ENCODE measurements at regions not wholly inside any gene's neighbourhood (a gene's known extent, or its start where the extent isn't known, plus 50 kb on each side); places are given as distances from the start of the nearest gene placed in this dataset.

DNA sequence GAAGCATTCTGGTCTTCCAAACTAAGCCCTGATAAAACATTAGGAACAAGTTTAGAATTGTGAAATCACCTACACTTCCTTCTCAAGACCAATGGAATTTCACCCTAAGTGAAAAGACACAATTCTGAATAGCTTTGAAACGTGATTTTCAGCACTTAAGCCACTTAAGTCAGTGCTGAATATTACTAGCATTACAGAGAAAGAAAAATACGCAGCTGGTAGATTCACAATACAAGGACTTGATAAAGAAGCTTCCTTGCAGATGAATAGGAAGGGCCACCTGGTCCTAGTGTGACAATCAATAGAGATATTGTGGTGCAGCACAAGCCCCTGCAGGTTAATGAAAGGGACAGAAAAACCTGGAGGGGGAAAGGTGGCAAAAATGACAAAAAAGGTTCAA is 353.1 kb upstream of the ALCAM start:
- H3K27ac ChIP-seq, result no peak overlapping the region
- TF ChIP-seq, protein P1, sequence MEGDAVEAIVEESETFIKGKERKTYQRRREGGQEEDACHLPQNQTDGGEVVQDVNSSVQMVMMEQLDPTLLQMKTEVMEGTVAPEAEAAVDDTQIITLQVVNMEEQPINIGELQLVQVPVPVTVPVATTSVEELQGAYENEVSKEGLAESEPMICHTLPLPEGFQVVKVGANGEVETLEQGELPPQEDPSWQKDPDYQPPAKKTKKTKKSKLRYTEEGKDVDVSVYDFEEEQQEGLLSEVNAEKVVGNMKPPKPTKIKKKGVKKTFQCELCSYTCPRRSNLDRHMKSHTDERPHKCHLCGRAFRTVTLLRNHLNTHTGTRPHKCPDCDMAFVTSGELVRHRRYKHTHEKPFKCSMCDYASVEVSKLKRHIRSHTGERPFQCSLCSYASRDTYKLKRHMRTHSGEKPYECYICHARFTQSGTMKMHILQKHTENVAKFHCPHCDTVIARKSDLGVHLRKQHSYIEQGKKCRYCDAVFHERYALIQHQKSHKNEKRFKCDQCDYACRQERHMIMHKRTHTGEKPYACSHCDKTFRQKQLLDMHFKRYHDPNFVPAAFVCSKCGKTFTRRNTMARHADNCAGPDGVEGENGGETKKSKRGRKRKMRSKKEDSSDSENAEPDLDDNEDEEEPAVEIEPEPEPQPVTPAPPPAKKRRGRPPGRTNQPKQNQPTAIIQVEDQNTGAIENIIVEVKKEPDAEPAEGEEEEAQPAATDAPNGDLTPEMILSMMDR (IDR thresholded peaks at IDR 0.05; ENCODE audit: low read depth, low read length), result no peak
- no peaks in the 10 kb centered on the region for H3K9me3 ChIP-seq (ENCODE audit: severe bottlenecking)
- no peak for DNase-seq
- H3K4me3 ChIP-seq (ENCODE audit: low read depth, low read length), result no peak overlapping the region
- H3K27me3 ChIP-seq (ENCODE audit: insufficient read depth, low read depth, severe bottlenecking), result no peaks in the 10 kb centered on the region
- H3K36me3 ChIP-seq, result no peaks in the 10 kb centered on the region

DNA sequence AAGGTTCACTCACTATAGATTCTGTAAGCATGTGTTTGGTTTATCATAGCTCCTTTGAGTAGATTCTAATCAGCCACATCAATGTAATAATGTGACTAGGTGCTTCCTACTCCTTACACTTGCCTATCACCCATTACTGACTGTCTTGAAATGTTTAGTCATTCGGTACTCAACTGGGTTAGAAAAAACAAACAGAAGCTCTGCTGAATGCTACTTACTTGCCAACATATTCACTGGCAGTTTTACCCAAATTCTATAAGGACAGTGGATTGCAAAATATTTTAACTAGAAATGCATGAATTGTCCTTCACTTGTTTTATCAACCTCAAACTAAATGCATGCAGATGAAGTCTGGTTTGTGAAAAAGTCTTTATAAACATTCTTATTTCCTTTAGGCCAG is 352.1 kb upstream of the ALCAM start:
- Histone ChIP-seq H3K36me3 (no peaks in the 10 kb centered on the region), H3K4me3 (ENCODE audit: low read depth, low read length) (no peak overlapping the region), H3K27ac (no peak overlapping the region), H3K9me3 (ENCODE audit: severe bottlenecking) (no peaks in the 10 kb centered on the region), H3K27me3 (ENCODE audit: insufficient read depth, low read depth, severe bottlenecking) (no peaks in the 10 kb centered on the region)
- no peak for DNase-seq
- TF ChIP-seq, protein P1 (IDR thresholded peaks at IDR 0.05; ENCODE audit: low read depth, low read length), result no peak

DNA sequence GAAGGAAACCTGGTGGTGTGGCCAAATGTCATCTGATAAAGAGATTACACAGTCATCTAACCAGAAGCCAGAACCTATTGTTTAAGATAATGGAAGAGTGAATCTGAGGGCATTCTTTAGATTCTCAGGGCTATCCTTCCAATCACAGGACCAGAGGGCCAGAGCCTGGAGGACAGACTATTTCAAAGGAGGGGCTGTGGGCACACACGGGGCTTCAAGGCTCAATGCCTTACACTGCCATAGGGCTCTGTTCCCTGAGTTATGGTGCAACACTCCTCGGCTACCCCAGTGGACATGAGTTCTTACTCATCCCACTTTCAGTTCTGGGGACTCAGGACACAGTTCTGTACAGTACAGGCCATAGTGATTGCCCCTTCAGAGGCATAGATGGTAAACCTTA is 343.9 kb upstream of the ALCAM start:
- no peaks in the 10 kb centered on the region for H3K27me3 ChIP-seq (ENCODE audit: insufficient read depth, low read depth, severe bottlenecking)
- TF ChIP-seq, protein P1 (IDR thresholded peaks at IDR 0.05; ENCODE audit: low read depth, low read length), result no peak
- no peaks in the 10 kb centered on the region for H3K9me3 ChIP-seq (ENCODE audit: severe bottlenecking)
- no peaks in the 10 kb centered on the region for H3K36me3 ChIP-seq
- H3K27ac ChIP-seq, result no peak overlapping the region
- H3K4me3 ChIP-seq (ENCODE audit: low read depth, low read length), result no peak overlapping the region
- no peak for DNase-seq

DNA sequence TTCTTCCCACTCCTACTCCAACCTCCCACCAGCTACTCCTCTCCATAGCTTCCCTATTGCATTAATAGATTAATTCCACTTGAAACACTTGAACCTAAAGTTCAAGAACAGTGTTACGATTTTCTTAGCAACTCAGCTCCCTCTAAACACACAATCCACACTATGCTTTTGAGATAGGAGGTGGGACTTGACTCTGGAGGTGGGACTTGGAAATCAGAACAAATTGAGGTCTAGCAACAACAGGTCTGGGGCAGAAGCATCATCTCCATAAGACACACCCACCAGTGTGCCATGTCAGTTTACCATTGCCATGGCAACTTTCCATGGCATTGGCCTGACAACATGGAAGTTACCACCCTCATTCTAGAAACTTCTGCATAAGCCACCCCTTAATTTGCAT is 336.5 kb upstream of the ALCAM start:
- TF ChIP-seq, protein P1 (IDR thresholded peaks at IDR 0.05; ENCODE audit: low read depth, low read length), result no peak
- H3K4me3 ChIP-seq (ENCODE audit: low read depth, low read length), result no peak overlapping the region
- H3K27ac ChIP-seq, result no peak overlapping the region
- H3K9me3 ChIP-seq (ENCODE audit: severe bottlenecking), result no peaks in the 10 kb centered on the region
- H3K27me3 ChIP-seq (ENCODE audit: insufficient read depth, low read depth, severe bottlenecking), result no peaks in the 10 kb centered on the region
- H3K36me3 ChIP-seq, result no peaks in the 10 kb centered on the region
- no peak for DNase-seq

DNA sequence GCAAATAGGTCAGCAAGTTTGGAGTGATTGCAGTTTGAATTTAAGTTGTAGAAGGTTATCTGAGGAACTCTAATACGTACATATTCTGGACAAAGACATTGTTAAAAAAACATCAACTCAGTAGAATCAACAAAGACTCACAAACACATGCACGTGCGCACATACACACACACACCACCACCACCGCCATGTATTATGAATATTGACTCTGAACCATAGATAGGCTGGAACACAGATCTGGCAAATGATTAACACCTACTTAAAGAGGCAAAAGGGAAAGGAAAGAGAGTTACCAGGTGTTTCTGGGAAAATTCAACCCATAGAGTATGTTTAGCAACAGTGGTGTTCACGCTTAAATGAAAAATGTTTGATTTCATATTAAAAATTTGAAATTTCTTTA is 334.2 kb upstream of the ALCAM start:
- no peak for DNase-seq
- TF ChIP-seq, protein P1 (IDR thresholded peaks at IDR 0.05; ENCODE audit: low read depth, low read length), result no peak

DNA sequence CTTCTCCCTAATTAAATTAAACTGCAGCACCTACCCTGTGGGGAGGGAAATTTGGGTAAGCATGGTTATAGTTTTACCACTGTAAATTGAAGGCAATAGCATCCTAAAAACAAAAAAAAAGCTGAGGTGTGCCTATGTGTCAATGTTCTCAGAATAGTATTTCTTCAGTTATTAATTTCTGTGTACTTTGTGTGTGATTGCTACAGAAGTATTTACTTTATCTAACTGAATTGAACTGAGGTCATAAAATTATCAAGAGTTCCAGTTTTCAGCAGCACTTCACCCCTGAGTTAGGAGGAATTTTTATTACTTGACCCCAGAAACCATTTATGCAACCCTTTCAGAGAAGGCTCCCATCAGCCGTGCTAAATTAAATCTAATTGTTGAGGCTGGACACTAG is 333.6 kb upstream of the ALCAM start:
- no peaks in the 10 kb centered on the region for H3K27me3 ChIP-seq (ENCODE audit: insufficient read depth, low read depth, severe bottlenecking)
- H3K27ac ChIP-seq, result no peak overlapping the region
- TF ChIP-seq, protein P1 (IDR thresholded peaks at IDR 0.05; ENCODE audit: low read depth, low read length), result no peak
- no peaks in the 10 kb centered on the region for H3K9me3 ChIP-seq (ENCODE audit: severe bottlenecking)
- DNase-seq, result no peak
- H3K36me3 ChIP-seq, result no peaks in the 10 kb centered on the region
- H3K4me3 ChIP-seq (ENCODE audit: low read depth, low read length), result no peak overlapping the region

More for the DNA sequence above, 334.2 kb upstream of the ALCAM start:
- H3K4me3 ChIP-seq (ENCODE audit: low read depth, low read length), result no peak overlapping the region
- no peak overlapping the region for H3K27ac ChIP-seq
- H3K27me3 ChIP-seq (ENCODE audit: insufficient read depth, low read depth, severe bottlenecking), result no peaks in the 10 kb centered on the region
- H3K36me3 ChIP-seq, result no peaks in the 10 kb centered on the region
- H3K9me3 ChIP-seq (ENCODE audit: severe bottlenecking), result no peaks in the 10 kb centered on the region
